ENCODE measurements at regions not wholly inside any gene's neighbourhood (a gene's known extent, or its start where the extent isn't known, plus 50 kb on each side); places are given as distances from the start of the nearest gene placed in this dataset.
"Not testable (repeated sequence)": the region's sequence is repeated elsewhere in the genome, so short reads cannot be mapped to it uniquely, and the experiment has no call there.

- WGBS, 2 donors, result 77 to 80% methylated on average over 10 of the region's 10 CpGs
- no peaks in the 10 kb centered on the region for H3K9me3 ChIP-seq
These were observed 439.4 kb downstream of the ZNF536 start for GRCh38 chr19:30811397-30812098.

GRCh38 chr19:30810726-30811125 is 438.5 kb downstream of the ZNF536 start:
- H3K9me3 ChIP-seq, result no peaks in the 10 kb centered on the region
- 47 to 79% methylated on average over 4 of the region's 4 CpGs for WGBS, 2 donors
- ATAC-seq (ENCODE audit: low FRiP score in 2 of 2) (no peak), DNase-seq (no peak)
- H3K27ac ChIP-seq, result no peak overlapping the region
- no peak overlapping the region for H3K4me3 ChIP-seq
- TF ChIP-seq POLR2AphosphoS5 (IDR thresholded peaks at IDR 0.05), result no peak
- TF ChIP-seq EP300 (IDR thresholded peaks at IDR 0.05), result no peak
- no peak for TF ChIP-seq POLR2A (IDR thresholded peaks at IDR 0.05)
- TF ChIP-seq, protein P1, sequence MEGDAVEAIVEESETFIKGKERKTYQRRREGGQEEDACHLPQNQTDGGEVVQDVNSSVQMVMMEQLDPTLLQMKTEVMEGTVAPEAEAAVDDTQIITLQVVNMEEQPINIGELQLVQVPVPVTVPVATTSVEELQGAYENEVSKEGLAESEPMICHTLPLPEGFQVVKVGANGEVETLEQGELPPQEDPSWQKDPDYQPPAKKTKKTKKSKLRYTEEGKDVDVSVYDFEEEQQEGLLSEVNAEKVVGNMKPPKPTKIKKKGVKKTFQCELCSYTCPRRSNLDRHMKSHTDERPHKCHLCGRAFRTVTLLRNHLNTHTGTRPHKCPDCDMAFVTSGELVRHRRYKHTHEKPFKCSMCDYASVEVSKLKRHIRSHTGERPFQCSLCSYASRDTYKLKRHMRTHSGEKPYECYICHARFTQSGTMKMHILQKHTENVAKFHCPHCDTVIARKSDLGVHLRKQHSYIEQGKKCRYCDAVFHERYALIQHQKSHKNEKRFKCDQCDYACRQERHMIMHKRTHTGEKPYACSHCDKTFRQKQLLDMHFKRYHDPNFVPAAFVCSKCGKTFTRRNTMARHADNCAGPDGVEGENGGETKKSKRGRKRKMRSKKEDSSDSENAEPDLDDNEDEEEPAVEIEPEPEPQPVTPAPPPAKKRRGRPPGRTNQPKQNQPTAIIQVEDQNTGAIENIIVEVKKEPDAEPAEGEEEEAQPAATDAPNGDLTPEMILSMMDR (IDR thresholded peaks at IDR 0.05), result no peak
- H3K27me3 ChIP-seq, result no peaks in the 10 kb centered on the region
- H3K36me3 ChIP-seq, result no peaks in the 10 kb centered on the region
- no peaks in the 10 kb centered on the region for H3K4me1 ChIP-seq

More at GRCh38 chr19:30811397-30812098, 439.4 kb downstream of the ZNF536 start:
- DNase-seq (no peak), ATAC-seq (ENCODE audit: low FRiP score in 2 of 2) (no peak)
- TF ChIP-seq POLR2AphosphoS5 (IDR thresholded peaks at IDR 0.05) (no peak), POLR2A (IDR thresholded peaks at IDR 0.05) (no peak), EP300 (IDR thresholded peaks at IDR 0.05) (no peak)
- TF ChIP-seq, protein P1 (IDR thresholded peaks at IDR 0.05), result no peak
- no peak overlapping the region for H3K4me3 ChIP-seq
- H3K36me3 ChIP-seq, result no peaks in the 10 kb centered on the region
- no peaks in the 10 kb centered on the region for H3K27me3 ChIP-seq
- no peak overlapping the region for H3K27ac ChIP-seq
- no peaks in the 10 kb centered on the region for H3K4me1 ChIP-seq

DNA sequence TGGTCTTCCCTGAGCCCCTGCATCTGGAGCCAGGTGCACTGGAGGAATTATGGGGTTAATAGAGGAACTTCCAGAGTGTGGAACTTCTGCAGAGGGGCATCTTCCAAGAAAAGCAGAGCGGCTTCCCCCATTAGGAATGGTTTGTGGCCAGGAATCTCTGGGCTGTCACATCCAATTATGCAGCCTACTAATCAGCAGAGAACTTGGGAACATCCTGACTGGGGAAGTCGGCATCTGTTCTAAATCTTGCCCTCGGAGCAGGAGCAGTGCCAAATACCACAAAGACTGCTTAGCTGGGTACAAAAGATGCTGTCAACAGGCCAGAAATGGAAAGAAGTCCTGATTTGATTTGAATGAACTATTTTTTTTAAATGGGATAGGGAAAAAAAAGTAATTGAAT is 435.1 kb downstream of the ZNF536 start:
- no peaks in the 10 kb centered on the region for H3K9me3 ChIP-seq
- ATAC-seq (ENCODE audit: low FRiP score in 2 of 2), result no peak
- DNase-seq, result no peak
- TF ChIP-seq EP300 (IDR thresholded peaks at IDR 0.05) (no peak), POLR2A (IDR thresholded peaks at IDR 0.05) (no peak), POLR2AphosphoS5 (IDR thresholded peaks at IDR 0.05) (no peak)
- TF ChIP-seq, protein P1 (IDR thresholded peaks at IDR 0.05), result no peak
- 74 to 85% methylated on average over 2 to 3 of the region's 3 CpGs for WGBS, 2 donors
- H3K27me3 ChIP-seq, result no peaks in the 10 kb centered on the region
- no peak overlapping the region for H3K4me3 ChIP-seq
- no peaks in the 10 kb centered on the region for H3K36me3 ChIP-seq
- H3K27ac ChIP-seq, result no peak overlapping the region
- H3K4me1 ChIP-seq, result peaks cover 0 to 6% (median 0%) of the 10 kb centered on the region in 4 donors

DNA sequence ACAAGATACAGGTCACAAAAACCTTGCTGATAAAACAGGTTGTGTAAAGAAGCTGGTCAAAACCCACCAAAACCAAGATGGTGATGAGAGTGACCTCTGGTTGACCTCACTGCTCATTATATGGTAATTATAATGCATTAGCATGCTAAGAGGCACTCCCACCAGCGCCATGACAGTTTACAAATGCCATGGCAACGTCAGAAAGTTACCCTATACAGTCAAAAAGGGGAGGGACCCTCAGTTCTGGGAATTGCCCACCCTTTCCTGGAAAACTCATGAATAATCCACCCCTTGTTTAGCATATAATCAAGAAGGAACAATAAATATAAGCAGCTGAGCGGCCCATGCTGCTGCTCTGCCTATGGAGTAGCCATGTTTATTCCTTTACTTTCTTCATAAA is 434.1 kb downstream of the ZNF536 start:
- TF ChIP-seq POLR2A (IDR thresholded peaks at IDR 0.05), result no peak
- TF ChIP-seq POLR2AphosphoS5 (IDR thresholded peaks at IDR 0.05), result no peak
- TF ChIP-seq EP300 (IDR thresholded peaks at IDR 0.05), result no peak
- TF ChIP-seq, protein P1 (IDR thresholded peaks at IDR 0.05), result no peak
- DNase-seq (no peak), ATAC-seq (ENCODE audit: low FRiP score in 2 of 2) (no peak)
- no peaks in the 10 kb centered on the region for H3K27me3 ChIP-seq
- no peak overlapping the region for H3K27ac ChIP-seq
- 76 to 87% methylated on average over 3 of the region's 3 CpGs for WGBS, 2 donors
- H3K36me3 ChIP-seq, result no peaks in the 10 kb centered on the region
- H3K4me3 ChIP-seq, result no peak overlapping the region
- peaks cover 0 to 6% (median 0%) of the 10 kb centered on the region in 4 donors for H3K4me1 ChIP-seq
- H3K9me3 ChIP-seq, result no peaks in the 10 kb centered on the region

DNA sequence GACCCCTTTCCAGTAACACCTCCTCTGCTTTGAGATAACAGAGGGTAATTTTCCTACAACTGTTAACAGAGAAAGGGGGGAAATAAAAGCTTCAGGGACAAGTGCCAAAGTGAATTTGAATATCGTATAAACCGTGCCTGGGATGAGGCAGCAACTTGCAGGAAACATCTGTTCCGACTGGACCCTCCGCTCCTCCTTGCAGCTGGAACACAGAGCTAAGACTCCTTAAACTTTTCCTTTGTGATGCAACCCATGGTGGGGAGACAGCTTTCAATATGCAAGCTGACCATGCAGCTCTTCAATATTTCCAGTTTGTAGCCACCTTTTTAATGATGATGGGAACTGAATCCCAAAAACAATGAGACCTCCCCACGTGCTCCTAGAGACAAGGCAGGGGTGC is 432.6 kb downstream of the ZNF536 start:
- WGBS, 2 donors, result 33 to 36% methylated on average over 5 of the region's 5 CpGs
- TF ChIP-seq, protein P1 (IDR thresholded peaks at IDR 0.05), result no peak
- TF ChIP-seq POLR2A (IDR thresholded peaks at IDR 0.05) (no peak), POLR2AphosphoS5 (IDR thresholded peaks at IDR 0.05) (no peak), EP300 (IDR thresholded peaks at IDR 0.05) (no peak)
- Histone ChIP-seq H3K4me3 (peak overlapping the region in 1 of 4 donors; percentile 23), H3K36me3 (no peaks in the 10 kb centered on the region), H3K4me1 (peaks cover 0 to 6% (median 0%) of the 10 kb centered on the region in 4 donors), H3K9me3 (no peaks in the 10 kb centered on the region), H3K27ac (no peak overlapping the region), H3K27me3 (no peaks in the 10 kb centered on the region)
- ATAC-seq (ENCODE audit: low FRiP score in 2 of 2) (no peak), DNase-seq (no peak)

- peak overlapping the region in 1 of 4 donors; percentile 23 for H3K4me3 ChIP-seq
- WGBS, 2 donors, result 39 to 56% methylated on average over 3 of the region's 3 CpGs
- not testable (repeated sequence) for H3K36me3 ChIP-seq; H3K4me1 ChIP-seq; H3K27me3 ChIP-seq; DNase-seq; H3K9me3 ChIP-seq; H3K27ac ChIP-seq; ATAC-seq (ENCODE audit: low FRiP score in 2 of 2)
These were observed 432.1 kb downstream of the ZNF536 start for GRCh38 chr19:30804333-30804732.
